IMR-90 (cell line): ENCODE measurements at regions not wholly inside any gene's neighbourhood (a gene's known extent, or its start where the extent isn't known, plus 50 kb on each side); places are given as distances from the start of the nearest gene placed in this dataset.

Experiments
- ATAC-seq: fragments of 200-7000 bp; cut with Tn5 transposase; 2 replicates; pipeline ENCODE4 v1.9.1; 2020; ENCODE audit warnings: low read depth, mild to moderate bottlenecking, moderate library complexity
- BruUV-seq: library from RNA; stranded (reverse); fragments of 400-500 nt; replicated peaks from 2 replicates; lab custom pipeline; 2021; lab: Mats Ljungman, UMichigan
- CTCF ChIA-PET: fragments of 300-600 bp; formaldehyde crosslinking; extraction: SDS; loops from one replicate; lab custom pipeline; 2021; ENCODE audit warnings: antibody characterized with exemption; lab: Yijun Ruan, JAX
- POLR2A ChIA-PET: fragments of 300-600 bp; sonication (Branson Sonifier 250); formaldehyde crosslinking; loops from one replicate; lab custom pipeline; 2022; ENCODE audit warnings: antibody characterized with exemption; ENCODE audit not compliant: unreplicated experiment; lab: Charles Lee
- DNase-seq: peaks from one replicate; pipeline ENCODE4 v3.0.0; 2013
- H2AFZ ChIP-seq: replicated peaks from 2 replicates; pipeline ENCODE3; 2013; ENCODE audit warnings: low read length, mild to moderate bottlenecking; ENCODE audit not compliant: poor library complexity
- H2AK5ac ChIP-seq: 2 replicates; pipeline ENCODE4 v1.6.1; 2013; ENCODE audit warnings: low read depth, low read length, inconsistent platforms
- H2AK9ac ChIP-seq: replicated peaks from 2 replicates; pipeline ENCODE3; 2013; ENCODE audit warnings: mild to moderate bottlenecking, low read depth, low read length, moderate library complexity; ENCODE audit not compliant: poor library complexity
- H2BK120ac ChIP-seq: 2 replicates; pipeline ENCODE4 v1.6.1; 2013; ENCODE audit warnings: low read depth, low read length, inconsistent platforms
- H2BK15ac ChIP-seq: 3 replicates; pipeline ENCODE4 v1.6.1; 2013; ENCODE audit warnings: low read depth, low read length, inconsistent platforms
- H2BK20ac ChIP-seq: 2 replicates; pipeline ENCODE4 v1.6.1; 2013; ENCODE audit warnings: low read depth, mild to moderate bottlenecking, inconsistent platforms, low read length, moderate library complexity
- H2BK5ac ChIP-seq: 2 replicates; pipeline ENCODE4 v1.6.1; 2013; ENCODE audit warnings: mild to moderate bottlenecking, low read depth, low read length, inconsistent platforms; ENCODE audit not compliant: poor library complexity, severe bottlenecking
- H3K14ac ChIP-seq: replicated peaks from 2 replicates; pipeline ENCODE4 v1.6.1; 2013; ENCODE audit warnings: low read depth, low read length, inconsistent platforms
- H3K18ac ChIP-seq: 2 replicates; pipeline ENCODE4 v1.6.1; 2013; ENCODE audit warnings: low read depth, low read length, control low read depth
- H3K23ac ChIP-seq: 2 replicates; pipeline ENCODE4 v1.6.1; 2013; ENCODE audit warnings: low read depth, low read length, inconsistent platforms
- H3K27ac ChIP-seq: 2 replicates; pipeline ENCODE4 v1.5.1; 2013; ENCODE audit warnings: mild to moderate bottlenecking, control low read depth, low read length; ENCODE audit not compliant: insufficient read depth
- H3K27me3 ChIP-seq: 2 replicates; pipeline ENCODE4 v1.6.1; 2013; ENCODE audit warnings: low read length; ENCODE audit not compliant: control insufficient read depth, insufficient read depth
- H3K36me3 ChIP-seq: 2 replicates; pipeline ENCODE4 v1.6.1; 2013; ENCODE audit warnings: low read length, mixed read lengths; ENCODE audit not compliant: control insufficient read depth, insufficient read depth
- H3K4ac ChIP-seq: 2 replicates; pipeline ENCODE4 v1.6.1; 2013; ENCODE audit warnings: low read depth, low read length, inconsistent platforms
- H3K4me1 ChIP-seq: 2 replicates; pipeline ENCODE4 v1.6.1; 2013; ENCODE audit warnings: low read length, mixed read lengths; ENCODE audit not compliant: control insufficient read depth, insufficient read depth
- H3K4me2 ChIP-seq: 2 replicates; pipeline ENCODE4 v1.6.1; 2013; ENCODE audit warnings: low read depth, mild to moderate bottlenecking, control low read depth, low read length, moderate library complexity
- H3K4me3 ChIP-seq: 2 replicates; pipeline ENCODE4 v1.5.1; 2013; ENCODE audit warnings: low read depth, mild to moderate bottlenecking, control low read depth, low read length, moderate library complexity; ENCODE audit not compliant: insufficient read depth
- H3K56ac ChIP-seq: 2 replicates; pipeline ENCODE4 v1.6.1; 2013; ENCODE audit warnings: low read length, inconsistent platforms; ENCODE audit not compliant: insufficient read depth; ENCODE audit errors: extremely low read depth
- H3K79me1 ChIP-seq, 2 experiments: 2 replicates each; pipeline ENCODE4 v1.6.1; 2013; ENCODE audit warnings: low read length in 2 of 2, inconsistent platforms in 1 of 2, low read depth in 1 of 2
- H3K9ac ChIP-seq: 2 replicates; pipeline ENCODE4 v1.6.1; 2013; ENCODE audit warnings: low read depth, low read length, control low read depth
- H3K9me1 ChIP-seq: 2 replicates; pipeline ENCODE4 v1.6.1; 2013; ENCODE audit warnings: low read length, inconsistent platforms; ENCODE audit not compliant: insufficient read depth
- H3K9me3 ChIP-seq: 2 replicates; pipeline ENCODE4 v1.6.1; 2013; ENCODE audit warnings: low read length; ENCODE audit not compliant: control insufficient read depth, insufficient read depth
- H4K20me1 ChIP-seq: 2 replicates; pipeline ENCODE4 v1.6.1; 2013; ENCODE audit warnings: low read length, inconsistent platforms; ENCODE audit not compliant: insufficient read depth
- H4K5ac ChIP-seq: 2 replicates; pipeline ENCODE4 v1.6.1; 2013; ENCODE audit warnings: mild to moderate bottlenecking, low read depth, low read length, control low read depth
- H4K8ac ChIP-seq, 2 experiments: 2 replicates each; pipeline ENCODE4 v1.6.1; 2013; ENCODE audit warnings: low read depth in 2 of 2, low read length in 2 of 2, control low read depth in 1 of 2, inconsistent platforms in 1 of 2
- H4K91ac ChIP-seq: 2 replicates; pipeline ENCODE4 v1.6.1; 2013; ENCODE audit warnings: low read depth, low read length, inconsistent platforms; ENCODE audit not compliant: insufficient read depth
- BHLHE40 ChIP-seq: fragments of 150-350 bp; IDR thresholded peaks from 2 replicates; pipeline ENCODE4 v1.6.1; 2016; ENCODE audit warnings: mild to moderate bottlenecking, low read depth, low read length
- CEBPB ChIP-seq: IDR thresholded peaks from 2 replicates; pipeline ENCODE4 v1.6.1; 2012; ENCODE audit warnings: low read depth, low read length, improper control_type of control experiment
- CHD1 ChIP-seq: IDR thresholded peaks from 2 replicates; pipeline ENCODE4 v1.6.1; 2012; ENCODE audit warnings: low read depth, low read length, improper control_type of control experiment
- FOS ChIP-seq: fragments of 150-350 bp; IDR thresholded peaks from 2 replicates; pipeline ENCODE4 v1.6.1; 2016; ENCODE audit warnings: low read depth, low read length
- MAFK ChIP-seq: IDR thresholded peaks from 2 replicates; pipeline ENCODE4 v1.6.1; 2012; ENCODE audit warnings: low read depth, low read length, improper control_type of control experiment
- MAZ ChIP-seq: IDR thresholded peaks from 2 replicates; pipeline ENCODE4 v1.6.1; 2012; ENCODE audit warnings: low read depth, mild to moderate bottlenecking, low read length, improper control_type of control experiment, moderate library complexity, borderline replicate concordance
- MXI1 ChIP-seq: IDR thresholded peaks from 2 replicates; pipeline ENCODE4 v1.6.1; 2012; ENCODE audit warnings: low read depth, mild to moderate bottlenecking, low read length, moderate library complexity, borderline replicate concordance
- NFE2L2 ChIP-seq: fragments of 150-350 bp; IDR thresholded peaks from 2 replicates; pipeline ENCODE4 v1.6.1; 2016; ENCODE audit warnings: low read depth, mild to moderate bottlenecking, low read length
- POLR2A ChIP-seq: IDR thresholded peaks from 2 replicates; pipeline ENCODE4 v1.6.1; 2012; ENCODE audit warnings: mild to moderate bottlenecking, low read depth, low read length
- RAD21 ChIP-seq: IDR thresholded peaks from 2 replicates; pipeline ENCODE4 v1.6.1; 2012; ENCODE audit warnings: low read length, improper control_type of control experiment
- RCOR1 ChIP-seq: IDR thresholded peaks from 2 replicates; pipeline ENCODE4 v1.6.1; 2012; ENCODE audit warnings: mild to moderate bottlenecking, low read length, improper control_type of control experiment; ENCODE audit not compliant: insufficient replicate concordance
- RFX5 ChIP-seq: IDR thresholded peaks from 2 replicates; pipeline ENCODE4 v1.8.0; 2012; ENCODE audit warnings: low read depth, mild to moderate bottlenecking, low read length, moderate library complexity
- SMC3 ChIP-seq: fragments of 150-350 bp; IDR thresholded peaks from 2 replicates; pipeline ENCODE4 v1.6.1; 2016; ENCODE audit warnings: low read depth, mild to moderate bottlenecking, antibody characterized with exemption, low read length, moderate library complexity
- WGBS, 2 experiments: methylation state at CpG; one replicate each; pipeline versions ENCODE4 v1.1.5 to v1.1.7; 2013; ENCODE audit warnings: missing lambda C conversion rate in 2 of 2; ENCODE audit not compliant: insufficient read length in 1 of 2; ENCODE audit errors: extremely low coverage in 2 of 2; 5-methylcytosine and 5-hydroxymethylcytosine counted together
- dilution Hi-C: fragments of 300-500 bp; cut with HindIII; formaldehyde crosslinking; loops from one replicate; pipeline ENCODE4 v1.14.3; 2018; ENCODE audit warnings: low sequenced_read_pairs; ENCODE audit not compliant: unreplicated experiment
- in situ Hi-C: fragments of 300-500 bp; cut with MboI; formaldehyde crosslinking; loops from 3 replicates; pipeline ENCODE4 v1.14.3; 2019; ENCODE audit warnings: low sequenced_read_pairs, inconsistent platforms, mixed read lengths
- intact Hi-C: fragments of 100-400 bp; cut with micrococcal nuclease; formaldehyde crosslinking; loops from 2 replicates; pipeline ENCODE4 v1.10.0; 2022
- TF ChIP-seq, protein P1 (sequence below): fragments of 150-350 bp; IDR thresholded peaks from 2 replicates; pipeline ENCODE4 v1.6.1; 2016; ENCODE audit warnings: low read depth, mild to moderate bottlenecking, low read length, moderate library complexity, borderline replicate concordance
- TF ChIP-seq, protein P2 (sequence below): fragments of 150-350 bp; IDR thresholded peaks from 2 replicates; pipeline ENCODE4 v1.6.1; 2017; ENCODE audit warnings: mild to moderate bottlenecking, antibody characterized with exemption, low read length, low read depth
- TF ChIP-seq, protein P3 (sequence below): conservative IDR thresholded peaks from 2 replicates; pipeline ENCODE4 v1.5.1; 2012; ENCODE audit warnings: mild to moderate bottlenecking, low read depth, low read length, improper control_type of control experiment

DNA sequence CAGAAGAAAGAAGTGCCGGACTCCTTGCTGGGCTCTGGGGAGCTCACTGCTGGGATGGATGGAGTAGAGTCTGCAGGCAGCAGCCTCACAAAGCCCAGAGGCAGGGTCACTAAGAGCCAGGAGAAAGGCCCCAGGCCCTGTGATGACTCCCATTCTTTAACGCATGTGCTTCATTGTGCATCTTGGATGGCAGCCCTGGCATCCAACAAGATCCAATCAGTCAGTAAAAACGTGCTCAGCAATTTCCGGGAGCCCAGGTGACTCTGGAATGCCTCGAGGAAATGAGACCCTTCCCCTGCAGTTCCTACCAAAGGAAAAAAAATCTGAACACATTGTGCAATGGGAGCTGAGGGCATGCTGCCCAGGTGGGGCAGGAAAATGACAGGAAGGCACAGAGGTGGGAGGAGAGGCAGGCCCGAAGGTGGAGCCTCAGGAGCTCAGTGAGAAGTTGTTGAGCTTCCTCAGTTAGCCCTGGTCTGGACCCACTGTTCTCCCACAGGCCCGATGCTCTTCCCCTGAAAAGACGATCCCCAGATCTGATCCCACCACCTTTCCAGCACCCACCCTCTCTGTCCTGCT, 60.7 kb upstream of the TMEM72 start:
- Histone ChIP-seq H2AK9ac (no peak overlapping the region), H3K4me2 (no peak overlapping the region), H3K23ac (no peak overlapping the region), H3K14ac (no peak overlapping the region), H3K36me3 (no peaks in the 10 kb centered on the region), H3K4me1 (no peaks in the 10 kb centered on the region), H4K20me1 (no peaks in the 10 kb centered on the region), H3K27me3 (no peaks in the 10 kb centered on the region), H2AFZ (no peak overlapping the region), H3K9me3 (peaks cover 7% of the 10 kb centered on the region), H2BK5ac (no peak overlapping the region), H4K8ac (no peak overlapping the region), H4K91ac (no peak overlapping the region), H3K27ac (no peak overlapping the region), H3K79me1 (no peaks in the 10 kb centered on the region), H2BK15ac (no peak overlapping the region), H3K9me1 (no peaks in the 10 kb centered on the region), H2BK20ac (no peak overlapping the region), H3K9ac (no peak overlapping the region), H4K5ac (no peak overlapping the region), H3K56ac (no peak overlapping the region), H3K4me3 (no peak overlapping the region), H2BK120ac (0 out of 2 replicates have a peak overlapping the region, but pooled peaks have one; percentile 13), H3K18ac (no peak overlapping the region), H2AK5ac (no peak overlapping the region), H3K4ac (no peak overlapping the region)
- ATAC-seq, result no peak
- in situ Hi-C loops (loop anchor here (25.0 kb wide), 1 partner anchor 788 kb away; no protein-coding TSS in a partner anchor), dilution Hi-C loops (no loop called here), intact Hi-C loops (loop anchor here (10.0 kb wide), 2 partner anchors 116 to 286 kb away; no protein-coding TSS in a partner anchor)
- TF ChIP-seq CEBPB (no peak), RFX5 (no peak), MAZ (no peak), RAD21 (no peak), SMC3 (no peak), FOS (no peak), MXI1 (no peak), NFE2L2 (no peak), POLR2A (no peak), BHLHE40 (no peak), RCOR1 (no peak), CHD1 (no peak), MAFK (no peak)
- TF ChIP-seq, protein P1, sequence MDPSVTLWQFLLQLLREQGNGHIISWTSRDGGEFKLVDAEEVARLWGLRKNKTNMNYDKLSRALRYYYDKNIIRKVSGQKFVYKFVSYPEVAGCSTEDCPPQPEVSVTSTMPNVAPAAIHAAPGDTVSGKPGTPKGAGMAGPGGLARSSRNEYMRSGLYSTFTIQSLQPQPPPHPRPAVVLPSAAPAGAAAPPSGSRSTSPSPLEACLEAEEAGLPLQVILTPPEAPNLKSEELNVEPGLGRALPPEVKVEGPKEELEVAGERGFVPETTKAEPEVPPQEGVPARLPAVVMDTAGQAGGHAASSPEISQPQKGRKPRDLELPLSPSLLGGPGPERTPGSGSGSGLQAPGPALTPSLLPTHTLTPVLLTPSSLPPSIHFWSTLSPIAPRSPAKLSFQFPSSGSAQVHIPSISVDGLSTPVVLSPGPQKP, result no peak
- TF ChIP-seq, protein P2, sequence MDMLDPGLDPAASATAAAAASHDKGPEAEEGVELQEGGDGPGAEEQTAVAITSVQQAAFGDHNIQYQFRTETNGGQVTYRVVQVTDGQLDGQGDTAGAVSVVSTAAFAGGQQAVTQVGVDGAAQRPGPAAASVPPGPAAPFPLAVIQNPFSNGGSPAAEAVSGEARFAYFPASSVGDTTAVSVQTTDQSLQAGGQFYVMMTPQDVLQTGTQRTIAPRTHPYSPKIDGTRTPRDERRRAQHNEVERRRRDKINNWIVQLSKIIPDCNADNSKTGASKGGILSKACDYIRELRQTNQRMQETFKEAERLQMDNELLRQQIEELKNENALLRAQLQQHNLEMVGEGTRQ, result no peak
- TF ChIP-seq, protein P3, sequence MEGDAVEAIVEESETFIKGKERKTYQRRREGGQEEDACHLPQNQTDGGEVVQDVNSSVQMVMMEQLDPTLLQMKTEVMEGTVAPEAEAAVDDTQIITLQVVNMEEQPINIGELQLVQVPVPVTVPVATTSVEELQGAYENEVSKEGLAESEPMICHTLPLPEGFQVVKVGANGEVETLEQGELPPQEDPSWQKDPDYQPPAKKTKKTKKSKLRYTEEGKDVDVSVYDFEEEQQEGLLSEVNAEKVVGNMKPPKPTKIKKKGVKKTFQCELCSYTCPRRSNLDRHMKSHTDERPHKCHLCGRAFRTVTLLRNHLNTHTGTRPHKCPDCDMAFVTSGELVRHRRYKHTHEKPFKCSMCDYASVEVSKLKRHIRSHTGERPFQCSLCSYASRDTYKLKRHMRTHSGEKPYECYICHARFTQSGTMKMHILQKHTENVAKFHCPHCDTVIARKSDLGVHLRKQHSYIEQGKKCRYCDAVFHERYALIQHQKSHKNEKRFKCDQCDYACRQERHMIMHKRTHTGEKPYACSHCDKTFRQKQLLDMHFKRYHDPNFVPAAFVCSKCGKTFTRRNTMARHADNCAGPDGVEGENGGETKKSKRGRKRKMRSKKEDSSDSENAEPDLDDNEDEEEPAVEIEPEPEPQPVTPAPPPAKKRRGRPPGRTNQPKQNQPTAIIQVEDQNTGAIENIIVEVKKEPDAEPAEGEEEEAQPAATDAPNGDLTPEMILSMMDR, result no peak
- CTCF ChIA-PET, result no interaction called here
- BruUV-seq, result no TSS peak
- no peak for DNase-seq
- POLR2A ChIA-PET, result no interaction called here
- 80% methylated on average over 4 of the region's 8 CpGs; no CpG with 5 or more reads in 1 of the 2 experiments for WGBS, 2 experiments
